HCT116 (cell line): ENCODE measurements at regions not wholly inside any gene's neighbourhood (a gene's known extent, or its start where the extent isn't known, plus 50 kb on each side); places are given as distances from the start of the nearest gene placed in this dataset.

Experiments
- ATAC-seq: fragments of 200-7000 bp; cut with Tn5 transposase; 2 replicates; pipeline ENCODE4 v1.9.1; 2020; ENCODE audit warnings: mild to moderate bottlenecking, moderate library complexity
- BruUV-seq: library from RNA; stranded (reverse); fragments of 400-500 nt; replicated peaks from 2 replicates; lab custom pipeline; 2021; lab: Mats Ljungman, UMichigan
- CTCF ChIA-PET: fragments of 300-600 bp; sonication (Branson Sonifier 250); formaldehyde crosslinking; loops from one replicate; lab custom pipeline; 2021; ENCODE audit warnings: antibody characterized with exemption; lab: Charles Lee
- POLR2A ChIA-PET: fragments of 300-600, 350-600 bp; sonication (Branson Sonifier 250); formaldehyde crosslinking; loops from one replicate; lab custom pipeline; 2021; ENCODE audit warnings: antibody characterized with exemption; lab: Charles Lee
- RAD21 ChIA-PET, 2 experiments: fragments of 300-600 bp; sonication (Branson Sonifier 250); formaldehyde crosslinking; loops; one replicate each; lab custom pipeline; 2023; ENCODE audit warnings: low total read pairs in 2 of 2; ENCODE audit not compliant: uncharacterized antibody in 2 of 2, unreplicated experiment in 2 of 2, low non-redundant PET in 1 of 2; lab: Charles Lee
- DNase-seq: peaks from one replicate; pipeline ENCODE4 v3.0.0-alpha.2; 2010; ENCODE audit warnings: low read depth, low spot score
- H2AFZ ChIP-seq: fragments of 200-600 bp; shearing (Covaris generic), sonication (generic); 2 replicates; pipeline ENCODE4 v1.6.1; 2017; ENCODE audit warnings: low read depth, mixed run types, mixed read lengths, antibody characterized with exemption, low read length; ENCODE audit not compliant: poor library complexity, severe bottlenecking
- H3K27ac ChIP-seq: 2 replicates; pipeline ENCODE4 v1.5.1; 2012; ENCODE audit warnings: low read depth, low read length
- H3K27me3 ChIP-seq: fragments of 200-600 bp; sonication (generic); 2 replicates; pipeline ENCODE4 v1.6.1; 2016; ENCODE audit warnings: mixed run types, low read length, mixed read lengths; ENCODE audit not compliant: insufficient read depth
- H3K36me3 ChIP-seq, 2 experiments: fragments of 200-500 bp in 1 of 2; fragments of 200-600 bp in 1 of 2; sonication (Bioruptor generic) in 1 of 2; sonication (generic) in 1 of 2; 2 replicates each; pipeline versions ENCODE4 v1.5.1 to v1.6.1; 2014 to 2016; ENCODE audit warnings: low read length in 2 of 2, inconsistent platforms in 1 of 2, mixed read lengths in 1 of 2, mixed run types in 1 of 2; ENCODE audit not compliant: insufficient read depth in 2 of 2, control insufficient read depth in 1 of 2
- H3K4me1 ChIP-seq, 2 experiments: fragments of 200-600 bp in 1 of 2; sonication (generic) in 1 of 2; 2 replicates each; pipeline versions ENCODE4 v1.5.1 to v1.6.1; 2012 to 2017; ENCODE audit warnings: low read length in 2 of 2, inconsistent platforms in 1 of 2, mild to moderate bottlenecking in 1 of 2, mixed read lengths in 1 of 2, mixed run types in 1 of 2, moderate library complexity in 1 of 2; ENCODE audit not compliant: insufficient read depth in 2 of 2, control insufficient read depth in 1 of 2
- H3K4me2 ChIP-seq: fragments of 200-600 bp; sonication (generic); 2 replicates; pipeline ENCODE4 v1.6.1; 2017; ENCODE audit warnings: mixed run types, low read length, mixed read lengths
- H3K4me3 ChIP-seq, 2 experiments: fragments of 200-600 bp in 1 of 2; sonication (generic) in 1 of 2; replicated peaks in 1 of 2; 2 replicates each; pipeline ENCODE4 v1.5.1; 2011 to 2016; ENCODE audit warnings: low read length in 2 of 2, control low read depth in 1 of 2, low read depth in 1 of 2, mild to moderate bottlenecking in 1 of 2, mixed read lengths in 1 of 2, mixed run types in 1 of 2
- H3K79me2 ChIP-seq: fragments of 200-600 bp; sonication (generic); 2 replicates; pipeline ENCODE4 v1.6.1; 2017; ENCODE audit warnings: mild to moderate bottlenecking, mixed run types, low read length, moderate library complexity, mixed read lengths; ENCODE audit not compliant: insufficient read depth
- H3K9ac ChIP-seq: fragments of 200-600 bp; sonication (generic); 2 replicates; pipeline ENCODE4 v1.6.1; 2016; ENCODE audit warnings: low read length, mixed read lengths
- H3K9me2 ChIP-seq: fragments of 200-600 bp; sonication (generic), shearing (Covaris generic); 2 replicates; pipeline ENCODE4 v1.6.1; 2017; ENCODE audit warnings: mixed run types, mild to moderate bottlenecking, moderate library complexity; ENCODE audit not compliant: insufficient read depth
- H3K9me3 ChIP-seq, 2 experiments: fragments of 200-500 bp in 1 of 2; fragments of 200-600 bp in 1 of 2; sonication (Bioruptor generic) in 1 of 2; sonication (generic) in 1 of 2; 2 replicates each; pipeline ENCODE4 v1.6.1; 2014 to 2017; ENCODE audit warnings: low read length in 2 of 2, mixed read lengths in 2 of 2, inconsistent platforms in 1 of 2, low read depth in 1 of 2, mild to moderate bottlenecking in 1 of 2, mixed run types in 1 of 2, moderate library complexity in 1 of 2; ENCODE audit not compliant: control insufficient read depth in 1 of 2, insufficient read depth in 1 of 2
- H4K20me1 ChIP-seq: fragments of 200-600 bp; sonication (generic), shearing (Covaris generic); 2 replicates; pipeline ENCODE4 v1.6.1; 2017; ENCODE audit warnings: mixed run types, mild to moderate bottlenecking, moderate library complexity; ENCODE audit not compliant: insufficient read depth
- ATF3 ChIP-seq: IDR thresholded peaks from 2 replicates; pipeline ENCODE4 v1.6.1; 2012
- CBX3 ChIP-seq: IDR thresholded peaks from 2 replicates; pipeline ENCODE4 v1.6.1; 2012; ENCODE audit warnings: low read depth
- CEBPB ChIP-seq: IDR thresholded peaks from 2 replicates; pipeline ENCODE4 v1.6.1; 2012; ENCODE audit warnings: low read depth
- CTCF ChIP-seq, 3 experiments: fragments of 200-600 bp in 1 of 3; sonication (generic) in 1 of 3; IDR thresholded peaks in 2 of 3; conservative IDR thresholded peaks in 1 of 3; 2 replicates each; pipeline ENCODE4 v1.5.1; 2012 to 2017; ENCODE audit warnings: low read depth in 2 of 3, low read length in 2 of 3, antibody characterized with exemption in 1 of 3, borderline replicate concordance in 1 of 3, control low read depth in 1 of 3, mild to moderate bottlenecking in 1 of 3, mixed read lengths in 1 of 3, mixed run types in 1 of 3, moderate library complexity in 1 of 3; ENCODE audit not compliant: insufficient read depth in 1 of 3
- EGR1 ChIP-seq: IDR thresholded peaks from 2 replicates; pipeline ENCODE4 v1.6.1; 2012; ENCODE audit warnings: low read depth
- ELF1 ChIP-seq: IDR thresholded peaks from 2 replicates; pipeline ENCODE4 v1.6.1; 2012; ENCODE audit warnings: low read depth, borderline replicate concordance
- EZH2 ChIP-seq: fragments of 200-600 bp; sonication (generic); IDR thresholded peaks from 2 replicates; pipeline ENCODE4 v1.6.1; 2017; ENCODE audit warnings: antibody characterized with exemption, mixed run types
- EZH2phosphoT487 ChIP-seq: fragments of 200-600 bp; IDR thresholded peaks from 2 replicates; pipeline ENCODE4 v1.6.1; 2018; ENCODE audit warnings: antibody characterized with exemption, borderline replicate concordance
- FOSL1 ChIP-seq: IDR thresholded peaks from 2 replicates; pipeline ENCODE4 v1.6.1; 2012; ENCODE audit warnings: low read depth
- JUND ChIP-seq: IDR thresholded peaks from 2 replicates; pipeline ENCODE4 v1.6.1; 2012
- MAX ChIP-seq: IDR thresholded peaks from 2 replicates; pipeline ENCODE4 v1.6.1; 2012
- REST ChIP-seq: IDR thresholded peaks from 2 replicates; pipeline ENCODE4 v1.6.1; 2012; ENCODE audit warnings: low read depth
- SIN3A ChIP-seq: IDR thresholded peaks from 2 replicates; pipeline ENCODE4 v1.6.1; 2012; ENCODE audit warnings: low read depth
- SRF ChIP-seq: IDR thresholded peaks from 2 replicates; pipeline ENCODE4 v1.6.1; 2012; ENCODE audit warnings: low read depth
- TCF7L2 ChIP-seq: IDR thresholded peaks from 2 replicates; pipeline ENCODE4 v1.7.0; 2011; ENCODE audit warnings: borderline replicate concordance, inconsistent platforms; ENCODE audit not compliant: insufficient read depth, insufficient read length; ENCODE audit errors: extremely low read depth
- YY1 ChIP-seq: IDR thresholded peaks from 2 replicates; pipeline ENCODE4 v1.6.1; 2011; ENCODE audit warnings: low read length, low read depth, moderate library complexity, mild to moderate bottlenecking; ENCODE audit not compliant: insufficient replicate concordance; ENCODE audit errors: extremely low read depth
- ZBTB33 ChIP-seq: IDR thresholded peaks from 2 replicates; pipeline ENCODE4 v1.6.1; 2011; ENCODE audit warnings: mild to moderate bottlenecking, low read length, moderate library complexity; ENCODE audit not compliant: insufficient replicate concordance; ENCODE audit errors: extremely low read depth
- ZFX ChIP-seq: fragments of 450-650 bp; IDR thresholded peaks from 2 replicates; pipeline ENCODE4 v1.6.1; 2017
- intact Hi-C: fragments of 100-400 bp; cut with micrococcal nuclease; formaldehyde crosslinking; loops from 2 replicates; pipeline ENCODE4 v1.10.0; 2022

GRCh38 chr4:130187587-130187986 is 1091.6 kb downstream of the C4orf33 start:
- H4K20me1 ChIP-seq, result no peaks in the 10 kb centered on the region
- H3K9ac ChIP-seq, result no peak overlapping the region
- no peak overlapping the region for H3K4me3 ChIP-seq
- no peak for DNase-seq
- ATAC-seq, result no peak
- ChIA-PET RAD21 (interaction anchor here in 1 of 2 experiments (0.6 kb wide), 1 partner anchor 14 kb away, joined by 3 read pairs; no protein-coding TSS in a partner anchor), POLR2A (no interaction called here), CTCF (no interaction called here)
- no peaks in the 10 kb centered on the region for H3K4me1 ChIP-seq
- H3K79me2 ChIP-seq, result no peaks in the 10 kb centered on the region
- no peaks in the 10 kb centered on the region for H3K9me2 ChIP-seq
- TF ChIP-seq ELF1 (no peak), SRF (no peak), SIN3A (no peak), MAX (no peak), EGR1 (no peak), JUND (no peak), TCF7L2 (no peak), EZH2 (no peak), EZH2phosphoT487 (no peak), ATF3 (no peak), CEBPB (no peak), CTCF (IDR thresholded peaks at IDR 0.05 in 2 of 3, conservative IDR thresholded peaks at IDR 0.05 in 1 of 3; ENCODE audit: borderline replicate concordance in 1 of 3, insufficient read depth in 1 of 3, low read depth in 2 of 3, low read length in 2 of 3) (no peak), ZFX (no peak), ZBTB33 (no peak), REST (no peak), CBX3 (no peak), FOSL1 (no peak), YY1 (no peak)
- intact Hi-C loops, result loop anchor here (10.0 kb wide), 1 partner anchor 227 kb away; no protein-coding TSS in a partner anchor
- H3K4me2 ChIP-seq, result no peak overlapping the region
- BruUV-seq, result no TSS peak
- no peaks in the 10 kb centered on the region for H3K36me3 ChIP-seq
- H3K9me3 ChIP-seq, result no peaks in the 10 kb centered on the region
- no peak overlapping the region for H3K27ac ChIP-seq
- no peaks in the 10 kb centered on the region for H3K27me3 ChIP-seq
- H2AFZ ChIP-seq, result no peak overlapping the region
